Gastrocnemius medialis (tissue), 4 donors: ENCODE measurements at regions not wholly inside any gene's neighbourhood (a gene's known extent, or its start where the extent isn't known, plus 50 kb on each side); places are given as distances from the start of the nearest gene placed in this dataset.

Source experiments
- CTCF ChIP-seq, 5 experiments: fragments of 450-650 bp in 3 of 5; fragments of 200-600 bp in 2 of 5; sonication (generic) in 2 of 5; IDR thresholded peaks in 4 of 5; conservative IDR thresholded peaks in 1 of 5; 1 replicate in 4 of 5; 2 replicates in 1 of 5; pipeline ENCODE4 v1.5.1; 2016 to 2019; ENCODE audit warnings: antibody characterized with exemption in 5 of 5, mild to moderate bottlenecking in 3 of 5, moderate library complexity in 3 of 5
- POLR2A ChIP-seq, 2 donors: fragments of 450-650 bp; IDR thresholded peaks; one replicate each; pipeline ENCODE4 v1.6.1; 2017; ENCODE audit warnings: antibody characterized with exemption in 2 of 2, mild to moderate bottlenecking in 2 of 2, moderate library complexity in 2 of 2

- TF ChIP-seq CTCF (IDR thresholded peaks at IDR 0.05 in 4 of 5, conservative IDR thresholded peaks at IDR 0.05 in 1 of 5) (no peak), POLR2A (IDR thresholded peaks at IDR 0.05) (no peak)
These were observed 259.9 kb downstream of the FOXA2 start for GRCh38 chr20:22324505-22324904.
